Ishikawa (cell line): ENCODE measurements at regions not wholly inside any gene's neighbourhood (a gene's known extent, or its start where the extent isn't known, plus 50 kb on each side); places are given as distances from the start of the nearest gene placed in this dataset.

Experiments used
- CEBPB ChIP-seq: IDR thresholded peaks from 2 replicates; pipeline ENCODE4 v1.6.1; 2012
- CREB1 ChIP-seq: IDR thresholded peaks from 2 replicates; pipeline ENCODE4 v1.6.1; 2012; ENCODE audit warnings: low read depth
- EGR1 ChIP-seq: IDR thresholded peaks from 2 replicates; pipeline ENCODE4 v1.6.1; 2012
- EP300 ChIP-seq: IDR thresholded peaks from 2 replicates; pipeline ENCODE4 v1.6.1; 2012; ENCODE audit warnings: borderline replicate concordance
- NFIC ChIP-seq: IDR thresholded peaks from 2 replicates; pipeline ENCODE4 v1.6.1; 2012
- RAD21 ChIP-seq: IDR thresholded peaks from 2 replicates; pipeline ENCODE4 v1.6.1; 2012; ENCODE audit warnings: low read depth
- TAF1 ChIP-seq: IDR thresholded peaks from 2 replicates; pipeline ENCODE4 v1.6.1; 2012; ENCODE audit warnings: low read depth, mild to moderate bottlenecking
- TEAD4 ChIP-seq: IDR thresholded peaks from 2 replicates; pipeline ENCODE4 v1.6.1; 2012
- YY1 ChIP-seq: IDR thresholded peaks from 2 replicates; pipeline ENCODE4 v1.6.1; 2012; ENCODE audit warnings: low read depth
- ZBTB7A ChIP-seq: IDR thresholded peaks from 2 replicates; pipeline ENCODE4 v1.6.1; 2012; ENCODE audit warnings: low read depth
- TF ChIP-seq, protein P1 (sequence below): IDR thresholded peaks from 2 replicates; pipeline ENCODE4 v1.6.1; 2012; ENCODE audit warnings: low read depth, mild to moderate bottlenecking
- TF ChIP-seq, protein P2 (sequence below): IDR thresholded peaks from 2 replicates; pipeline ENCODE4 v1.6.1; 2012

GRCh38 chr5:74940782-74941353 is 74.7 kb upstream of the FAM169A start:
- TF ChIP-seq, protein P1, sequence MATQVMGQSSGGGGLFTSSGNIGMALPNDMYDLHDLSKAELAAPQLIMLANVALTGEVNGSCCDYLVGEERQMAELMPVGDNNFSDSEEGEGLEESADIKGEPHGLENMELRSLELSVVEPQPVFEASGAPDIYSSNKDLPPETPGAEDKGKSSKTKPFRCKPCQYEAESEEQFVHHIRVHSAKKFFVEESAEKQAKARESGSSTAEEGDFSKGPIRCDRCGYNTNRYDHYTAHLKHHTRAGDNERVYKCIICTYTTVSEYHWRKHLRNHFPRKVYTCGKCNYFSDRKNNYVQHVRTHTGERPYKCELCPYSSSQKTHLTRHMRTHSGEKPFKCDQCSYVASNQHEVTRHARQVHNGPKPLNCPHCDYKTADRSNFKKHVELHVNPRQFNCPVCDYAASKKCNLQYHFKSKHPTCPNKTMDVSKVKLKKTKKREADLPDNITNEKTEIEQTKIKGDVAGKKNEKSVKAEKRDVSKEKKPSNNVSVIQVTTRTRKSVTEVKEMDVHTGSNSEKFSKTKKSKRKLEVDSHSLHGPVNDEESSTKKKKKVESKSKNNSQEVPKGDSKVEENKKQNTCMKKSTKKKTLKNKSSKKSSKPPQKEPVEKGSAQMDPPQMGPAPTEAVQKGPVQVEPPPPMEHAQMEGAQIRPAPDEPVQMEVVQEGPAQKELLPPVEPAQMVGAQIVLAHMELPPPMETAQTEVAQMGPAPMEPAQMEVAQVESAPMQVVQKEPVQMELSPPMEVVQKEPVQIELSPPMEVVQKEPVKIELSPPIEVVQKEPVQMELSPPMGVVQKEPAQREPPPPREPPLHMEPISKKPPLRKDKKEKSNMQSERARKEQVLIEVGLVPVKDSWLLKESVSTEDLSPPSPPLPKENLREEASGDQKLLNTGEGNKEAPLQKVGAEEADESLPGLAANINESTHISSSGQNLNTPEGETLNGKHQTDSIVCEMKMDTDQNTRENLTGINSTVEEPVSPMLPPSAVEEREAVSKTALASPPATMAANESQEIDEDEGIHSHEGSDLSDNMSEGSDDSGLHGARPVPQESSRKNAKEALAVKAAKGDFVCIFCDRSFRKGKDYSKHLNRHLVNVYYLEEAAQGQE: no peak
- no peak for TF ChIP-seq CEBPB
- TF ChIP-seq TAF1: no peak
- TF ChIP-seq, protein P2, sequence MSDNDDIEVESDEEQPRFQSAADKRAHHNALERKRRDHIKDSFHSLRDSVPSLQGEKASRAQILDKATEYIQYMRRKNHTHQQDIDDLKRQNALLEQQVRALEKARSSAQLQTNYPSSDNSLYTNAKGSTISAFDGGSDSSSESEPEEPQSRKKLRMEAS: no peak
- no peak for TF ChIP-seq EGR1
- no peak for TF ChIP-seq CREB1
- no peak for TF ChIP-seq EP300
- TF ChIP-seq RAD21: no peak
- TF ChIP-seq TEAD4: no peak
- no peak for TF ChIP-seq ZBTB7A
- no peak for TF ChIP-seq YY1
- no peak for TF ChIP-seq NFIC
